Prostate gland (tissue), 2 donors: ENCODE measurements at regions not wholly inside any gene's neighbourhood (a gene's known extent, or its start where the extent isn't known, plus 50 kb on each side); places are given as distances from the start of the nearest gene placed in this dataset.

Experiments
- CTCF ChIP-seq, 4 experiments: fragments of 200-600 bp in 2 of 4; fragments of 450-650 bp in 2 of 4; sonication (generic) in 2 of 4; IDR thresholded peaks; 1 replicate in 3 of 4; 2 replicates in 1 of 4; pipeline ENCODE4 v1.5.1; 2016 to 2019; ENCODE audit warnings: antibody characterized with exemption in 4 of 4, mild to moderate bottlenecking in 2 of 4, moderate library complexity in 2 of 4
- POLR2A ChIP-seq: fragments of 450-650 bp; IDR thresholded peaks from one replicate; pipeline ENCODE4 v1.6.1; 2016; ENCODE audit warnings: antibody characterized with exemption, mild to moderate bottlenecking
- POLR2AphosphoS5 ChIP-seq: sonication (generic); formaldehyde crosslinking; IDR thresholded peaks from one replicate; pipeline ENCODE4 v1.6.1; 2017; ENCODE audit warnings: antibody characterized with exemption

- TF ChIP-seq POLR2A: no peak
- TF ChIP-seq CTCF (IDR thresholded peaks at IDR 0.05): no peak
- no peak for TF ChIP-seq POLR2AphosphoS5
Observed at GRCh38 chr11:96627376-96627775, 237.6 kb downstream of the JRKL start.
